GM19351 (cell line): ENCODE measurements at regions not wholly inside any gene's neighbourhood (a gene's known extent, or its start where the extent isn't known, plus 50 kb on each side); places are given as distances from the start of the nearest gene placed in this dataset.

Experiments used
- ATAC-seq: cut with Tn5 transposase; IDR thresholded peaks from one replicate; pipeline ENCODE4 v1.9.1; 2021; ENCODE audit warnings: mild to moderate bottlenecking, moderate library complexity; ENCODE audit not compliant: unreplicated experiment

DNA sequence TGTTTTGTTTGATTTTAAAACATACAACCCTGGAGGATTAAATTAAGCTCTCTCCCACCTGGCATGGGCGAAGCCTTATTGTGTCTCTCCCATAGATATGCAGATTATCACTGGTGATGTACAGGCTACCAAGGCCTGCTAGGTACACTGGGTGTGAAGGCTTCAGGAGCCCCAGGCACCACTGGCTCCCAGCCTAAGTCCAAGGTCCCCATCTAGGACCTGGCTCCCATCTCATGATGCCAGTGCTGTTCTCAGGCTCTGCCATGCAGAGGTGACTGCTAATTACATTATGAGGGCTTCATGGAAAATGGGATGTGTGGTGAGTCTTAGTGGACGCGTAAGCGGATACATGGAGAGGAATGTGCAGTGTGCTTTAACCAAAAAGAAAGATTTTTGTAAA is 201.2 kb upstream of the KLHL29 start:
- ATAC-seq, result no peak

DNA sequence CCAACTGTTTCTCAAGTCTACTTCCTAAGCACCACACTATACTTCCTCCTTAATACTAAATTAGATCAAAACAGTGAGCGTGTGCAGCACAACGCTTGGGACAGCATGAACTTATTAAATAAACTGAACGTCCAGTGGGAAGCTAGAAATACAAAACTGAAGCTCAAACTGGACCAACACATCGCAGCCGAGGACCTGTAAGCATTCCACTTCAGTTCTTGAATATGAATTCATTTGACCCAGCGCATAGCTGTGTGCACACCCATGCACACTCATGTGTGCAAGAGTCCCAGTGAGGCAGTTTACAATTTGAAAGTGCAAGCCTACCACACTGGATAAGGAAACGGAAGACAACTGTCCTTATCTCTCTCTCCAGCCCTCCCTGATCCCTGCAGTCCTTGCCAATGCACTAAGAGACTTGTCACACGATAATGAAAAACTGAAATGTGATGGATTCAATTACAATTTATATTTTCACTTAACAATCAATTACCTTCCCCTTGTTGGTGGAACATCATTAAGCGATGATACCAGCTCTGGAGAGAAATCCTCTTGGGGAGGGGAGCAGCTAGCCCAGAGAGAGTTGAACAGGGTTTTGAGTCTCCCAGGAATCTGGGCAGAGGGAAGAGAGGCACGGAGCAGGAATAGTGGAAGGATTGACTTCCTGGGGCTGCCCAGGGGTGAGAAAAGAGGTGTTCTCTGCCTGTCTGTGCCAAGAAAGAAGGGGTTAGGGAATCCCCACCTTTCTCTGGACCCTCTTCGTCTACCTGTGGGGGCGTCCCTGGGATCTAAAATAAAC is 186.5 kb upstream of the KLHL29 start:
- no peak for ATAC-seq

DNA sequence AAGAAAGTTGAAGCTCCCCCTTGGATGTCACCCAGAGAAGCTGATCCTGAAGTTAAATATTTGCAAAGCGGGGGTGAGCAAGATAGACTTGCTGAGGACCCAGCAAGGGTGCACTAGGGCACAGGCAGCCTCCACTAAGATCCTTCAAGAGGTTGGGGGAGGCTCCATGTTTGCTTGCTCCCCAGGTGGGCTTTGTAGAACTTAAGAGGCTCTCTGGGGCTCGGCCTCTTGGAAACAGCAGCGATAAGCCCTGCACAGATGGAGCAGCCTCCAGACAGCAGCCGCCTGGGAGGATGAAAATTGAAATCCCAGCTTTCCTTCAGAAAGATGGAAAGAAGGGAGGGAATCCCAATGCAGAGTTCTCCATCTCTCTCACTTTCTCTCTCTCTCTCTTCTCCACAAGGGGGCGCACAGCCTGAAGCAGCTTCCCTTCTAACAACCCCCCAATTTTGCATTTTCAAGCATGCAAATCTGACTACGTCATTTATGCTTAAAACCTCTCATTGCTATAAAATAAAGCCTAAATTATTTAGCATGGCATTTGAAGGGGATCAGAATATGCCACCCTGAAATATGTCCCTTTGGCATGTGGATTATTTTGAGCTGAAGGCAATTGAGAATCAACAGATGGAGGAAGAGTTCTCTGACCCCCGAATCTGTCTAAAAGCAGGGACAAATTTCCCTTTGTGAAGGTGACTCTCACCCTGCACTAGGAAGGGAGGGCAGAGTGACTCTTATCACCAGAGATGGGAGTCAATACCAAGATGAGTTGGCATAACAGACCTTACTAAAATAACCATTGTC is 185.7 kb upstream of the KLHL29 start:
- ATAC-seq, result peak; percentile 80

DNA sequence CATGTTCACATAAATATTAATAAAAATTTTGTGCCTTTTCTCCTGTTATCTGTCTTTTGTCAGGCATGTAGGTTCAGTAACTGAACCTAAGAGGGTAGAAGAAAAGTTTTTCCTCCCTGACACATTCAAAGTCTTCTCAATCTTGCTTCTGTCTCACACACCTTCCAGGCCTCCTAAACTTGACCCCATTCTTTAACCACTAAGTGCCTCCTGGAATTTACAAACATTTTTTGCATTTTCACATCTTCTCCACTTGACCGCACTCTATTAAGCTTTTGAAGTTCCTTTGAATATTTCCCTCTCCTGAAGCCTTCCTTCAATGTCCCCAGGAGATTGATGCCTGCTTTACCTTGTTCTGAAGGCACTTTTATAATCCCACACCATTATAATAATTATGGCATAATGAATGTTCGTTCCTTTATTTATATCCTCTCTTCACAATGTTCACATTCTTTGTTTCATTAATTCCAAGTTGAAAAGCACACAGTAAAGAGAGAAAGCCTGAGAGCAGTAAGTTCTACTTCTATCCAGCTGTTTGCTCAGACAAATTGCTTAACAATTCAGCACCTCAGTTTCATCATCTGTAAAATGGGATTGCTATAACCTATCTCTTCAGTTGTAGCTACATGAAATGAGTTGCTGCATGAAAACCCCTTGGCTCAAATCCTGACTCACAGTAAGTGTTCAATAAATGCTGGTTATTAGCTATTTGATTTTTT is 184.8 kb upstream of the KLHL29 start:
- ATAC-seq, result no peak

DNA sequence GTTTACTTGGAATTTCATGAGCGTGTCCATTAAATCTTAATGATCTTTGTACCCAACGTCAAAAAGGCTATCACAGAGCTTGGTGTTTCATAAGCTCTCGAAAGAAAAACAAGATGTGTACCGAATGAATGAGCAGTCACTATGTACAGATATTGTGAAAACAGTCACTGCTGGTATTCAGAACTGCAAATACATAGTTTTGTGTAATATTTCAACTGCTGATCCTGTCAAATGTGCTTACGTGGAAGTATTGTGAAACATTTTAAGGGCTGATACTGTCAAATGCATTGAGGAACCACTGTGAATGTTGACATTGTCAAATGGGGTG is 184.2 kb upstream of the KLHL29 start:
- no peak for ATAC-seq

DNA sequence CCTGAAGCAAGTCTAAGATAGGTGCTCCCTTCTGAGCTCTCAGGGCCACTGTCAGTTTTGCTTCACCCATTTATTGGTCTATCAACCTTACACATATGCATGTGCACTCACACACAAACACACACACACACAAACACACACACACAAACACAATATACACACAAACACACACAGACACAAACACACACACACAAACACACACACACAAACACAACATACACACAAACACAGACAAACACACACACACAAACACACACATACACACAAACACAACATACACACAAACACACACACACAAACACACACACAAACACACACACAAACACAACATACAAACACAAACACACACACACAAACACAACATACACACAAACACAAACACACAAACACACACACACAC is 181.6 kb upstream of the KLHL29 start:
- ATAC-seq, result no peak

DNA sequence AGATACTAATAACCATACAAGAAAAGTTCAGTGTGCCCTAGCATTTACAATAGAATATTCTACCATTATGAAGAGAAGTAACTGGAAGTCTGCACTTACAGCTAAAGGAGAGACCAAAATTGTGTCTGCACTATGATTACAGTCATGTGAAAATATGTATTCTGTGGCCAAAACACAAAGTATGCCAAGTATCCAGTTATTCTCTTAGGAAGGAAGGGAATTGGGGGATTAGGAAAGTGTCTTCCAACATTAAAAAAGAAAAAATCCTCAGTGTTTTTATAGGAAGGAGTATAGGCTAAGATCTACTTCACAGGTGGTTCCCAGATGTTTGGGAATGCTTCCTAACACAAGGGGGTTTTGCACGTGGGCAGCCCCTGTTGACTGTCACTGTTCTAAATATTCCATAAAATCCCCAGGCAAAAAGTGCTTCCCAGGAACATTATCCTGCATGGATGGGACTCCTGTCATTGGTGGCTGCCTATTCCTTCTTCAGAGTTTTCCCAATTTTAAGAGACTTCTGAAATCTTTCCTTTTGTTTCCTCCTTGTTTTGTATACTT is 180.2 kb upstream of the KLHL29 start:
- ATAC-seq, result no peak

DNA sequence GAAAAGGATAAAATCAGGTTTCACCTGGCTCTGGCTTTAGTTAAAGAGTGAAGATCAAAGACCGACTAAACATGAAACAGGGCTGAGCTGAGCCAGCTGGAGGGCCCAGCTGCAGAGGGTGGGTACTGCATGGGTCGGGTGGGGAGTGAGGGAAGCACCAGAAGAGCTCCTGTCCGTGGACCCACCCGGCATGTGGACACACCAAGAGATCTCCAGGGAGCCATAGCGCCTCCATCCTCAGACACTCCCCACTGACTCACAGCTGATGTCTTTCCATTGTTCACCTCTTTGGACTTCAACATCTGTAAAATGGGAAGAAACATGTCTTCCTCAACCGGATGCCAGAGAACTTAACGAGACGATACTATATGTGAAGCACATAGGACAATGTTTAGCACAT is 178.3 kb upstream of the KLHL29 start:
- ATAC-seq, result no peak

DNA sequence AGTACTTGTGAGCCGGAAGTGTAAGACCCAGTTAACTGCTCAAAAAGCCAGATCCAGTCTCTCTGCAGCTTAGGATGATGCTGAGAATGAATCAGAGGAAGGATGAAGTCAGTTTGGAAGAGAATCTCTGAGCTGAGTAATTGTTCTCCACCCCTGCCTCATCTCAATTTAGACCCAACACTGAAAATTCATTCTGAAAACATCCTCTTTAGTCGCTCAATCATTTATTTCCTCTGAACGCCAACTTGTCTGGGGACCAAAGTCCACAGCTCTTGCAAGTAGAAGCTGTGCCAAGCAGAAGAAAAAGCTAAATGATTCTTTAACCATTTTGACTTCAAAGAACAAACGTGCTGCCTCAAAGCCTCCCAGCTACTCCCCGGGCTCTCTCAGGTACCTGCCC is 177.1 kb upstream of the KLHL29 start:
- no peak for ATAC-seq

DNA sequence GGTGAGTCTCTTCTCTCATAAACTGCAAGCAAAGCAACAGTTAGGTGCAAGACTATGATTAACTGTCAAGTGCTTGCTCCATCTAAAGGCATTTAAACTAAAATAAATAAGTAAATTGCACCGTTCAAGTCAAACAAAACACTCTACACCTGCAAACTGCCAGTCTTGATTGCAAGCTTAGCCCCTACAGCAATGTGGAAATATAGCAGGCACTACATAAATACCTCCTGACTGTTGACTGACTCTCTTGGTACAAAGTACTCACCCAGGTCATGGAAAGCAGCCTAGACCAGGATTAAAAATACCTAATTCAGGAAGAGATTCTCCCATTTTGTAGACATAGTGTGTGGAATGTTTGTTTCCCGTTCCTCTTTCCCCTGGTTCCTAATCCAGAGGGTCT is 176.6 kb upstream of the KLHL29 start:
- ATAC-seq, result no peak

DNA sequence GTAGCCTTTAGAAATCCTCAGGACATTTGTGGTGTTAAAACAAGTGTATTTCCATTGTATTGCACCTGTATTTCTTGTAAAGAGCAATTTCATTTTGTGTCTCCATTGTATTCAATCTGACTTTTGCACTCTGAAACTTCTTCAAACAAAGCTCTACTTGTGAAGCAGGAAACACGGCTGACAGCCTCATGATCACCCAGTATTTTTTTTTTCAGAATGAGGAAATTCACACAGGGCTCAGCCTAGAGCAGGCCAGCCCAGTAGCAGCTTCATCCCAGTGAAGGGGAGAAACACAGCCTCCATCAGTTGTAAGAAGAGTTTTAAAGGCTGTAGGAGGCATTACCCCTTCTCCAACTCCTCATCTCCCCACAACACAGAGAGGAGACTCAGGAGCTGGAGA is 175.9 kb upstream of the KLHL29 start:
- no peak for ATAC-seq

DNA sequence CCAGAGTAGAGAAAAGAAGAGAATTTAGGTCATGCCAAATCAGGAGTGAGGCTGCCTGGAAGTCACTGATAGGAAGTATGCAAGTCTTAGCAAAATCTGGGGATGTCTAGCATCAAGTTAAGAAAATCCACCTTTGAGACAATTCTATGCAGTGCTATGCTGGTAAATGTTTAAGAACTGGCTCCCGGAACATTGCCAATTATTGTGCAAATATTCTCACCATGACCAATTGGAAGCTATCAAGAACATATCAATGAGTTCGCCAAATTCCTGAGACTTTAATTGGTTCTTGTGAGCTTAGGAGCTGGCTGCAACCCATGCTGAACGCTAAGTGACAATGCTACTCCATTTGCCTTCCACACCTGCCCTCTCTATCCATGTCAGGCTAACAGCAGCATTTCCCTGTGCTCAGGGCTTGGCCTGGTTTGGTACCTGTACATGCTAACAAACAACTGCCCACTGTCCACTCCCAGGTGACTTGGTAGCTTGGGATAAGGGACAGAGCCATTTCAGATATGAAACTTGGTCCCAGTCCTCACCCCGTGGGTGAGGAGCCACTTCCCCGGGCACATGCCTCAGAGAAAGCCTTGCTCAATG is 172.9 kb upstream of the KLHL29 start:
- ATAC-seq, result no peak

DNA sequence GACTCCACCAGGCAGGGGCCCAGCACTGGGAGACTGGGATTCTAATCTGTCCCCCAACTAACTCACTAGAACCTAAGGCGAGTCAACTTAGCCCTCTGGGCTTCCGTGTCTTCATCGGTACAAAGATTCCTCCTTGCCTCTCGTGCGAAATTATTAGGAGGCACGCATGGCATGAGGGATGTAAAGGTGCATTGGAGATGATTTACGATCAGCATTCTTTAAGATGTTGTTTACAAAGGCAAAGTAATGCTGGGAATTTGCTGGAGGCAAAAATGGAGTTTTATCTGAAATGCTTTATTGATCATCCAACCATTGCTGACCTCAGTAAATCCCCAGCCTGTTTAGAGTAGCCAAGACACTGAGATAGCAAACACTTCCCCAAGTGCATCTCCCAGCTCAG is 171.8 kb upstream of the KLHL29 start:
- ATAC-seq, result no peak

DNA sequence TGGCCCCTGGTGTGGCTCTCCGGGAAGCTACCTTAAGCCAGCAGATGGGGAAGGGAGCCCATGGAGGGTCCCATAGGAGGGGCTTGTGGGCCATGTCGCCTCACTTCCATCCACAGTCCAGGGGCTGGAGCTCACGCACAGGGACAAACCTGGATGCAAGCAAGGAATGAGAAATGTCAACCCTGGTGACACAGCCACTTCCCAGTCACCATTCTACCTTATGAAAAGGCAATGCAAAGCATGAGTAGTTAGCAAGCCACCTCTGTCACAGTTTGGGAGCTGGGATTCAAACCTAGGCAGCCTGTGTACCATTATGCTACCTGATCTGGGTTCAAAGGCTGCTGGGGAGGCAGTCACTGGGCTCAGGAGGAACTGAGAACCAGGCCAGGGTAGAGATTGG is 170.0 kb upstream of the KLHL29 start:
- no peak for ATAC-seq

DNA sequence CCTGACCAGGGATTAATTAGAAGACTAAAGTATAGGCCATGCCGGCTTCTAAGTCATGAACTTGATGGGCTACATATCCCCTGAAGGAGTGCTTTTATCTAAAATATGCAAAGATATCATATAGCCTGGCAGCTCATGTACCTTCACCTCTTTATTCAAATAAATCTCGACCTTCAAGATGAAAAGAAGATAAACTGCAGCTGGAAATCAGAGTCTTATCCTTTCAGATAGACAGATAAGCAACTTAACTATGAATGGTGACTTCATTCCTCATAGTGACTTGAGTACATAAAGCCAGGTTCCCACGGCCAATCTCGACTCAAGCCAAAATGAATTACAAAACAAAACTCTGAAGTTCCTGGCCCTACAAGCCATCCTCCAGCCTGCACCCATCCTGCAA is 165.3 kb upstream of the KLHL29 start:
- no peak for ATAC-seq

DNA sequence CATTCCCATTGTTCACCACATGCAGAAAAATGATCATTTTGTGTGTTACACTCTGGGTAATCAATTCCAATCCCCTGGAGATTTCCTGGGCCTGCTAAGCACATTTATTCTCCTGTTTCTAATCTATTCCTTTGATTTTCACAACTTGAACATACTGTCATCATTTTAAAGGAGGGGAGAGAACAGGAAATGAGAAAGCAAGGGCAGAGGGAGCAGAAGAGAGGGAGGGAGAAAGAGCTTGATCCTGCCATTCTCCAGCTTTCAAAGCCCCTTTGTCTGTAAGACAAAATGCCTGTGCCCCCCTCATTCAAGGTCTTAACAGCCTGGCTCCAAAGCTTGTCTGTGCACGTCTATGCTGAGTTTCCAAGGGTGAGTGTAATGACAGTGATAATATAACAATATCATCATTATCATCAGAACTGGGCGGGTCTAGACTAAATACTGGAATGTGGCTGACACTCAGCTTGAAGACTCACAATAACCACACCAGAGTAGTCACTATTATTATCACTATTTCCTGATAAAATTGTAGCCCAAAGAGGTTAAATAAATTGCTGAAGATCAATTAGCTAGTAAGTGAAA is 164.4 kb upstream of the KLHL29 start:
- no peak for ATAC-seq

DNA sequence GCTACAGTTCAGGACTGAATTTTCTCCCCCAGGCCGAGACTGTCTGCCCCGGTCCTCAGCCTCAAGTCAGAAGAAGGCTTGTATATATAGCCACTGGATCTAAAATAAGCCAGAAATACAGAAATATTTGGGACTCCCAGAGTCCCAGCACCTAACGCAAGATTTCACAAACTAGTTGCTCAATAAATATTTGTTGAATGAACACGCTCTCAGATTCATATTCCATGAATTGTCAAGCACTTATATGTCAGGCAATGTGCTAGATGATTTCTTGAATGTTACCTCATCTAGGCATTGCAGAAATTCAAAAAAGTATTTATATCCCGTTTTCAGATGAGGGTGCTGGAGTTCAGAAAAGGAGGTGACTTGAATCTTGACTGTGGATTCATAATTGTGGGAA is 163.7 kb upstream of the KLHL29 start:
- ATAC-seq, result no peak

DNA sequence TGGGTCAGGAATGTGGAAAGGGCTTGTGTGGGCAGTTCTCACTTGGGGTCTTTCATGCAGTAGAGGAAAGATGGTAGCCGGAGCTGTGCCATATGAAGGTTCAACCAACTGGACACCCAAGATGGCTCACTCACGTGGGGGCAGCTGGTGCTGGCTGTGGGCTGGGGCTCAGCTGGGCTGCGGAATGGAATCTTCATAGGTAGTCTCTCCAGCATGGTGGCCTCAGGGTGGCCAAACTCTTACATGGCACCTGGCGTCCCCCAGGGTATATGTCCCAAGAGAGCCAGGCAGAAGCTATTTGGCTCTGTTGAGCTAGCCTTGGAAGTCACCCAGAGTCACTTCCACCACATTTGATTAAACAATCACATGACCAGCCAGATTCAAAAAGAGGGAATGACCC is 163.1 kb upstream of the KLHL29 start:
- ATAC-seq, result no peak

DNA sequence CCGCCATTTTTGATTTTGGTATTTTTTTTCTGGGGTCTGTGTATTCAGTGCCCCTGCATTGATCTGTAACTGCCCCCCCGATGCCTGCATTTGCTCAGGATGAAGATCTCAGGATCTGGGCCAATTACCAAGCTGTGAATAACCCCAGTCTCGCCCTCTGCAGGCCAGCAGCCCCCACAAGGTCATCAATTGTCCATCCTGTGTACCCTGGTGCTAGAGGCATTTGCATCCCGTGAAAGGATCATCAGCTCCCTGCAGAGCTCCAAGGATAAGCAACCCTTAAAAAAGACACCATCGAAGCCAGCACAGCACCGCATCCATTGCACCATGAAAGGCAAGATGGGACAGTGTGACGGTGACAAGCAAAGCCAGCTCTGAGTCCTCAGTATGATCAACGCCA is 154.1 kb upstream of the KLHL29 start:
- ATAC-seq, result no peak

DNA sequence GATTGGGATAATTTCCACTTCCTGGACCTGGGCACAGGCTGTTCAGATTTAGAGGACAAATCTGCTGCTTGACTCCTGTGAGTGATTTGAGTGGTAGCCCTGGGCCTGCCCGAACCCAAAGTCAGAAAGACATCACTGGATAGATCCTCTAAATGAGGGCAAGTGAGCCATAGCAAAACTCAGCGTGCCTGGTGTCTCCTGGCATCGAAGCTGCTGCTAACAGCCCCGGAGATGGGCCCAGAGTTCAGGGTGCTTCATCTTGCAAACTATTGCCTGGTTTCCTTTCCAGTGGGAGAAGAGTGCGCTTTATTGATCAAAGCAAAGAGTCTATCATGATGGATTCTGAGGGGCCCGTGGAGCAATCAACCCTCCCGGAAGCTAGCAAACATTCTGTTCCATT is 153.1 kb upstream of the KLHL29 start:
- ATAC-seq, result no peak

DNA sequence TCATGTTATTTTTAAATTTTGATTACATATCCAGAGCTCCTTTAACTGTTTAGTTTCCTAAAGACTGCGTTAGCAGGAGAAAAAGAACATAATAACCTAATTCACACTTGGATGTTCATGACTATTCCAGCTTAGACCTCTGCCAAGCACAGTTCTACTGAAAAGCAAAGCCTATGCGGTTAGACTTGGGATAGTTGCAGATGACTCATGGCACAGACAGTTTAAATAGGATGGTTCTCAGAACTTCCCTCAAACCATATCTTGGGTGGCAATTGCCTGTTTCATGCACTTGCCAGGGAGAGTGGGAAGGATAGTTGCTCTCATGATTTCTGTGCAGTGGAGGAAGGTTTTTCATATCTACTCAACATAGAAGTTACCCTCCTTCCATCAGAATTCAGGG is 149.7 kb upstream of the KLHL29 start:
- ATAC-seq, result no peak
